MM.1S (cell line): ENCODE measurements at regions not wholly inside any gene's neighbourhood (a gene's known extent, or its start where the extent isn't known, plus 50 kb on each side); places are given as distances from the start of the nearest gene placed in this dataset.
A peak's percentile ranks its signal among the peaks of the same experiment; 100 is the strongest.
"Not testable (repeated sequence)": the region's sequence is repeated elsewhere in the genome, so short reads cannot be mapped to it uniquely, and the experiment has no call there.

Experiments
- DNase-seq: peaks from one replicate; pipeline ENCODE4 v3.0.0-alpha.2; 2015
- H2AFZ ChIP-seq: fragments of 300-600 bp; sonication (generic); 2 replicates; pipeline ENCODE4 v1.6.0; 2016; ENCODE audit warnings: antibody characterized with exemption, low read length
- H3F3A ChIP-seq: fragments of 300-600 bp; sonication (generic); 2 replicates; pipeline ENCODE4 v1.6.1; 2016; ENCODE audit warnings: mild to moderate bottlenecking, antibody characterized with exemption, low read length, moderate library complexity, mixed read lengths; ENCODE audit not compliant: insufficient read depth
- H3K27ac ChIP-seq: fragments of 300-600 bp; sonication (generic); 2 replicates; pipeline ENCODE4 v1.5.1; 2016; ENCODE audit warnings: mild to moderate bottlenecking, low read length
- H3K27me3 ChIP-seq: fragments of 300-600 bp; sonication (generic); replicated peaks from 2 replicates; pipeline ENCODE4 v1.6.0; 2016; ENCODE audit warnings: low read length; ENCODE audit not compliant: insufficient read depth
- H3K36me3 ChIP-seq: fragments of 300-600 bp; sonication (generic); replicated peaks from 2 replicates; pipeline ENCODE4 v1.6.1; 2016; ENCODE audit warnings: mild to moderate bottlenecking, low read length, mixed read lengths; ENCODE audit not compliant: insufficient read depth
- H3K4me1 ChIP-seq: fragments of 300-600 bp; sonication (generic); 2 replicates; pipeline ENCODE4 v1.6.1; 2016; ENCODE audit warnings: low read length, mixed read lengths
- H3K4me2 ChIP-seq: fragments of 300-600 bp; sonication (generic); 2 replicates; pipeline ENCODE4 v1.6.0; 2016; ENCODE audit warnings: low read depth, low read length
- H3K4me3 ChIP-seq: fragments of 300-600 bp; sonication (generic); 2 replicates; pipeline ENCODE4 v1.5.1; 2016; ENCODE audit warnings: low read length, mixed read lengths
- H3K79me2 ChIP-seq: fragments of 300-600 bp; sonication (generic); 2 replicates; pipeline ENCODE4 v1.6.1; 2016; ENCODE audit warnings: mixed run types, low read length, mixed read lengths
- H3K9ac ChIP-seq: fragments of 300-600 bp; sonication (generic); 2 replicates; pipeline ENCODE4 v1.6.1; 2016; ENCODE audit warnings: low read length, mixed read lengths
- H3K9me2 ChIP-seq: fragments of 300-600 bp; sonication (generic); replicated peaks from 2 replicates; pipeline ENCODE4 v1.6.1; 2016; ENCODE audit warnings: mild to moderate bottlenecking, low read length, mixed read lengths; ENCODE audit not compliant: insufficient read depth
- H3K9me3 ChIP-seq: fragments of 300-600 bp; sonication (generic); replicated peaks from 2 replicates; pipeline ENCODE4 v1.6.1; 2016; ENCODE audit warnings: mild to moderate bottlenecking, low read length, mixed read lengths; ENCODE audit not compliant: insufficient read depth
- H4K20me1 ChIP-seq: fragments of 300-600 bp; sonication (generic); 2 replicates; pipeline ENCODE4 v1.6.1; 2016; ENCODE audit warnings: mild to moderate bottlenecking, low read length, moderate library complexity, mixed read lengths; ENCODE audit not compliant: insufficient read depth
- CTCF ChIP-seq: fragments of 300-600 bp; sonication (generic); IDR thresholded peaks from 2 replicates; pipeline ENCODE4 v1.5.1; 2016; ENCODE audit warnings: antibody characterized with exemption, low read length, mixed read lengths
- EZH2 ChIP-seq: fragments of 300-600 bp; sonication (generic); optimal IDR thresholded peaks from 2 replicates; pipeline ENCODE3; 2017; ENCODE audit warnings: low read depth, mild to moderate bottlenecking, antibody characterized with exemption, low read length, mixed read lengths
- EZH2phosphoT487 ChIP-seq: fragments of 300-600 bp; sonication (generic); IDR thresholded peaks from 2 replicates; pipeline ENCODE4 v1.6.1; 2018; ENCODE audit warnings: antibody characterized with exemption, low read length

GRCh38 chr22:22193923-22194322 lies 50.7 kb upstream of the VPREB1 start:
- Histone ChIP-seq H3K9me3 (no peaks in the 10 kb centered on the region), H3K9ac (no peak overlapping the region), H3K9me2 (no peaks in the 10 kb centered on the region), H4K20me1 (no peaks in the 10 kb centered on the region), H3F3A (peaks cover 13% of the 10 kb centered on the region), H3K4me3 (no peak overlapping the region), H2AFZ (no peak overlapping the region), H3K36me3 (no peaks in the 10 kb centered on the region), H3K4me2 (no peak overlapping the region), H3K4me1 (peaks cover 16% of the 10 kb centered on the region), H3K79me2 (peaks cover 9% of the 10 kb centered on the region; the same call in 1 of the 2 replicates), H3K27ac (no peak overlapping the region), H3K27me3 (no peaks in the 10 kb centered on the region)
- no peak for TF ChIP-seq EZH2
- no peak for TF ChIP-seq CTCF
- TF ChIP-seq EZH2phosphoT487: no peak
- no peak for DNase-seq

- not testable (repeated sequence) for H3K36me3 ChIP-seq, H3K9me3 ChIP-seq, H3K9ac ChIP-seq, DNase-seq, H3K4me2 ChIP-seq, H3K27me3 ChIP-seq, H4K20me1 ChIP-seq, H3K9me2 ChIP-seq, H2AFZ ChIP-seq, H3K27ac ChIP-seq, H3K79me2 ChIP-seq, H3K4me3 ChIP-seq
- H3K4me1 ChIP-seq: peaks cover 16% of the 10 kb centered on the region
- H3F3A ChIP-seq: peaks cover 13% of the 10 kb centered on the region
These were observed 51.1 kb upstream of the VPREB1 start for GRCh38 chr22:22193462-22193861.

- H3K9me3 ChIP-seq, H3K4me2 ChIP-seq, H3K9ac ChIP-seq, H4K20me1 ChIP-seq, H3K4me3 ChIP-seq, DNase-seq, H3K27ac ChIP-seq, H3K36me3 ChIP-seq, H3K27me3 ChIP-seq, H2AFZ ChIP-seq, H3K79me2 ChIP-seq, H3K9me2 ChIP-seq: not testable (repeated sequence)
- Histone ChIP-seq H3K4me1 (peaks cover 16% of the 10 kb centered on the region), H3F3A (peaks cover 13% of the 10 kb centered on the region)
These were observed 51.6 kb upstream of the VPREB1 start for GRCh38 chr22:22193006-22193405.

- not testable (repeated sequence) for H3K36me3 ChIP-seq, H3K4me3 ChIP-seq, H3K9ac ChIP-seq, H3K27me3 ChIP-seq, H3K4me2 ChIP-seq, H2AFZ ChIP-seq, H3F3A ChIP-seq, H3K4me1 ChIP-seq, DNase-seq, H4K20me1 ChIP-seq, H3K9me2 ChIP-seq, H3K27ac ChIP-seq, H3K79me2 ChIP-seq, H3K9me3 ChIP-seq
These were observed 54.8 kb upstream of the VPREB1 start for GRCh38 chr22:22189796-22190195.

GRCh38 chr22:22187863-22188262 lies 56.7 kb upstream of the VPREB1 start:
- not testable (repeated sequence) for H3K79me2 ChIP-seq, H3K4me3 ChIP-seq, H3K9me2 ChIP-seq, H2AFZ ChIP-seq, H3K36me3 ChIP-seq, H4K20me1 ChIP-seq, H3K9ac ChIP-seq, H3K9me3 ChIP-seq, H3K27ac ChIP-seq, H3K4me2 ChIP-seq, H3K27me3 ChIP-seq, H3K4me1 ChIP-seq, H3F3A ChIP-seq
- DNase-seq: peak; percentile 1
